Kidney capillary endothelial cell (primary cell): ENCODE measurements at regions not wholly inside any gene's neighbourhood (a gene's known extent, or its start where the extent isn't known, plus 50 kb on each side); places are given as distances from the start of the nearest gene placed in this dataset.

ENCODE experiments used
- DNase-seq: peaks from one replicate; pipeline ENCODE4 v3.0.0-alpha.2; 2018; ENCODE audit warnings: low spot score

DNA sequence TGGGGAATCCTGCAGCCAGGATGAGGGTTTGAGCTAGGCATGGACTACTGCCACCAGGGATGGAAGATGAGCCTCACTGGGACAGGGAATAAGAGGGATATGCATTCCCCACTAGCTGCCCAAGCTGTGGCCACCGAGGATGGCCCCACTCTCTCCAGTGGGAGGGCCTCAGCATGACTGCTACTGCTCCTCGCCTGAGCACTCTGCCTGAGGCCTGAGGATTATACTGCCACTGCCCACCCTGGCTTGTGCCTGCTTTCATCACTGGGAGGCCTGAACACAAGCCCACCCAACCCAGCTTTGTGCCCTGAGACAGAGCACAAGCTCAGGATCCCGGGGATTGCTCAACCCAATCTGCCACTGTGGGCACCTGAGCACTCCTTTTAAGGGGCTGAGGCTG is 425.6 kb downstream of the RASEF start:
- DNase-seq = no peak

- DNase-seq = peak; percentile 37
These were observed 417.3 kb downstream of the RASEF start for GRCh38 chr9:82645600-82645999.

DNA sequence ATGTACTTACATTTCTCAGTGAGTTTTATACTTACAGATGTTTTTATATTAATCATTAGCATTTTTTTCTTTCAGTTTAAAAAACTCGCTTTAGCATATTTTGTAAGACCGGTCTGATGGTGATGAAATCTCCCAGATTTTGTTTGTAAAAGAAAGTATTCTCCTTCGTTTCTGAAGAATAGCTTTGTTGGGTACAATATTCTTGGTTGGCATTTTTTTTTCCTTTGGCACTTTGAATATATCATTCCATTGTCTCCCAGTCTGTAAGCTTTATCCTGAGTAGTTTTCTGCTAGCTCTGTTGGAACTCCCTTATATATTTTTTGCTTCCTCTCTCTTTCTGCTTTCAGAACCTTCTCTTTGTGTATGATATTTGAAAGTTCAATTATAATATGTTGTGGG is 412.6 kb downstream of the RASEF start:
- no peak for DNase-seq

DNA sequence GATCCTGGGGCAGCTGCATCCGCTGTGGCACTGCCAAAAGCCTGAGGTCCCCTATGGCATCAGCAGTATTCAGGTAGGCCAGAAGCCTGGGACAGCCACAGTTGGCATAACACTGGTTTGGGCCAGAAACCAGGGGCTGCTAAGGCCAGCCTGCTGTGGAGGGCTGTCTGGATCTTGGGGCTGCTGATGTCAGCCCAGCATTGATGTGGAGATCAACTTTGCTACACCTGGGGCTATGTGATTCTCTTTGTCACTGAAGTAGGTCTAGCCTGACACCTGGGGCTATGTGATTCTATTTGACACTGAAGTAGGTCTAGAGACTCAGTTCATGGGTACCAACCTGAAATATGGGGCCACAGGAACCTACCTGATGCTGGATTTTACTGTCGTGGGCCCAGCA is 411.5 kb downstream of the RASEF start:
- DNase-seq = no peak

DNA sequence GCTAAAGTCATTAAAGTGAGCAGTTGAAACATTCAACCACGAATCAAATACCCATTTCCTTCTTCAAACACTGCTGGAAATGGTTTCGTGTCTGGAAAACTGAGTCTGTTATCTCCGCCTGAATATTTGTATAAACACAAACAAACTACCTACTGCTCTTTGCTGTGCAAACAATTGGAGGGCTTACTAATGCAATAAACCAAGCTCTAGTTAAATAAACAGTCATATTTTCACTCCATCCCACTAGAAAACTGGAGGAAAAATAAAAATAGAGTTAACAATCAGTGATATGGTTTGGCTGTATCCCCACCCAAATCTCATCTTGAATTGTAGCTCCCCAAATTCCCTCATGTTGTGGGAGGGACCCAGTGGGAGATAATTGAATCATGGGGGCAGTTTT is 397.6 kb downstream of the RASEF start:
- no peak for DNase-seq

- DNase-seq = no peak
These were observed 394.2 kb downstream of the RASEF start for GRCh38 chr9:82668689-82669199.

DNA sequence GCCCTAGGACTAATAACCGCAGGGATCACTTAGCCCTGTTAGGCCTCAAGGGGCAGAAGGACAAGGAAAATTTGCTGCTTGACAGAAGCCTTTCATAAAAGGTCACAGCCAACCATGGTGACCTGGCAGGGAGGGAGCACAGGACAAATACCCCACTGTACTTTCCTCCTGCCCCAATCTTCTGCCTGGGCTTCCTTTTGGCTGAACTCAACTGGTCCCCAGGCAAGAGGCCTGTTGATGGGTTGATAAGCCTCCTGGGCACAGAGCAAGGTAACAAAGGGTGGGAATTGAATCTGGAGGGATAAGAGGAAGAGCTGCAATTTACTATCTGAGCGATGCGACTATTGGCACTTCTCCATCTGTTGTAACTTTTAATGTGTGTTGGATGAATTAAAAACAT is 392.9 kb downstream of the RASEF start:
- no peak for DNase-seq

DNA sequence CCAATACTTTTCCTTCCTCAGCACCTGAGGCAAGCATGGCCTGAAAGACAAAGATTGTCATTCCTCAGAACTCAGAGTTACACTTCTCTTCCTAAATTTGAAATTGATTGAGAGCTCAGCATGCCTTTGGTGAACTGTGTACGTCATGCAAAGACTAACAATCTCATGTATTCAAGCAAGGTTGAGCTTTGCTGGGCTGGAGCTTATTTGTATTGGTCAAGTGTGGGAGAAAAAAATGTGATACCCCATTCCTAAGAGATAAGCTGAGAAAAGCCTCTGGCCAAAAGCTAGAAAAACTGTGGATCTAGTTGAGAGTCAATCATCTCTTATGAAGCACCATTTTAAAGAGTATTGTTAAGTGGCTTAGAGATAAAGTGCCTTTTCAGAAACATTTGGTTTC is 392.2 kb downstream of the RASEF start:
- no peak for DNase-seq

- DNase-seq = no peak
These were observed 389.7 kb downstream of the RASEF start for GRCh38 chr9:82673201-82673600.

- DNase-seq = no peak
These were observed 389.0 kb downstream of the RASEF start for GRCh38 chr9:82673919-82674318.

GRCh38 chr9:82675102-82675501 is 387.8 kb downstream of the RASEF start:
- no peak for DNase-seq

DNA sequence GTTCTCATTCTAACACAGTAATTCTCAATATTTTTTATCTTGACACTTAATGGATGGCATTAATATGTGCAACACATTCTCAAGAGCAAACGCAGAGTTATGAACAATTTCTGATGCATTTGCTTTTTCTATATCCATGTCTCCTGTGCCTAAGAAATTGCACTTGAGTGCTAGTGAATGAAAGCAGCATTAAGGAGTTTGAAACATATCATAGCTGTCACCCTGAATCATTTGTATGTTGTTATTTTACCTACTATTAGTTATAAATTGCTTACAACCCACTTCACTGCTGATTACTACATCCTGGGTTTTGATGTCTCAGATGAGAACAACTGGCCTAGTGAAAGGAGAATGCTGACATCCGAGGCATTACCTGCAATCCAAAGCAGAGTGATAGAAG is 387.3 kb downstream of the RASEF start:
- DNase-seq = no peak

- DNase-seq = no peak
These were observed 385.9 kb downstream of the RASEF start for GRCh38 chr9:82677086-82677485.

DNA sequence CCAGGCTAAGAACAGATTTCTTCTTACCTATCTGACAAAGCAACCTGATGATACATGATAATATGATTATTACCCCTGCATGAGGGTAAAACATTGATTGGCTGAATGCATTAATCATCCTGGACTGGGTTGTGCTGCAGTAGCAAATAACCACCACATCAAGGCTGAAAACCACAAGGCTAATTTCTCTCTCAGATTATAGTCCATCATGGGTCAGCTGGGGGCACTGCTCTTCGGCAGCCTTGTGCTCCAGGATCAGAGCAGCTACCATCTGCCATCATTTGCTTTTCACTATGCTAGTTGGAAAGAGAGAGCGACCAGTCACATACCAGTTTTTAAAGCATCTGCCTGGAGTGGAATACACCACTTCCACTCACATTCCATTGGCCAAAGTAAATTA is 383.5 kb downstream of the RASEF start:
- no peak for DNase-seq

GRCh38 chr9:82680179-82680935 is 382.6 kb downstream of the RASEF start:
- DNase-seq = no peak

- no peak for DNase-seq
These were observed 381.1 kb downstream of the RASEF start for GRCh38 chr9:82681809-82682208.

- no peak for DNase-seq
These were observed 380.5 kb downstream of the RASEF start for GRCh38 chr9:82682431-82682830.

- DNase-seq = no peak
These were observed 367.2 kb downstream of the RASEF start for GRCh38 chr9:82695704-82696103.

- DNase-seq = no peak
These were observed 356.2 kb downstream of the RASEF start for GRCh38 chr9:82706786-82707185.

- DNase-seq = no peak
These were observed 346.1 kb downstream of the RASEF start for GRCh38 chr9:82716821-82717220.

DNA sequence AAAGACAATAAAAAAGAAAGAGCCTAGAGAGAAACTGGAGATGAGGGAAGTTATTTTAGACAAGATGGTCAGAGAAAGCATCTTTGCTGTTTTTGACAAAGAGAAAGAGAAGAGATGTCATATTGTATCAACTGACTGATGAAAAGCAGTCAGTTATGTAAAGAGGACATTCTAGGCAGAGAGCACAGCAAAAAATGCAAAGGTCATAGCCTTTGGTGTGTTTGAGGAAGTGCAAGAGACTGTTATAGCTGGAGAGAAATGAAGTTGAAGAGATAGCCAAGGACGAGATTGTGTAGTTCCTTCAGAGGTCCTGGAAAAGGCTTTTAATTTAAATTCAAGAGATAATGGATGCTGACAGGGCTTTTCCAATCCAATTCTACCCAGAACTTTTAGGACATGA is 342.4 kb downstream of the RASEF start:
- DNase-seq = no peak

DNA sequence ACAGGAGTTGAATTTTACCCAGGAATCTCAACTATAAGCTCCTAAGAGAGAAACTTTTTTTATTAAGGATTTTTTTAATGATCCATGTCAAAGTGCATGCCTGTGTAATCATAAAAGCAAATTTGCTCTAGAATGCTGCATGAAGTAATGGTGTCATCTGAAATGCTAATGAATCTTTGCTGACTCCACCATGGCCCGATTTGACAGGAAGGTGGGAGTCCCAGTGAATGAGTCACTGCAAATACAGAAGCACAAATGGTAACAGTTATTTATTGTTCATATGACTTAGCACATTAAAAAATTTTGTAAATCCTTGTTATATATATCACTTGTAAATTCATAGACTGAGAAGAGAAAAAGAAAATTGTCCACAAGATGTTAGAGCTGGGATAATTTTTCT is 341.3 kb downstream of the RASEF start:
- DNase-seq = peak; percentile 21

DNA sequence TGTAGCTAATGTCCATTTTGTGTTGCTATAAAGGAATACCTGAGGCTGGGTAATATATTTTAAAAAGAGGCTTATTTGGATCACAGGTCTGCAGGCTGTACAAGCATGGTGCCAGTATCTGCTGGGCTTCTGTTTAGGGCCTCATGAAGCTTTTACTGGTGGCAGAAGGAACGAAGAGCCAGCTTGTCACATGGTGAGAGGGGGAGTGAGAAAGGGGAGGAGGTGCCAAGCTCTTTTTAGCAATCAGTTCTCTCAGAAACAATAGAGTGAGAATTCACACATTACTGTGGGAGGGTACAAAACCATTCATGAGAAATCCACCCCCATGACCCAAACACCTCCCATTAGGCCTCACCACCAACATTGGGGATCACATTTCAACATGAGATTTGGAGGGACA is 340.9 kb downstream of the RASEF start:
- DNase-seq = no peak

DNA sequence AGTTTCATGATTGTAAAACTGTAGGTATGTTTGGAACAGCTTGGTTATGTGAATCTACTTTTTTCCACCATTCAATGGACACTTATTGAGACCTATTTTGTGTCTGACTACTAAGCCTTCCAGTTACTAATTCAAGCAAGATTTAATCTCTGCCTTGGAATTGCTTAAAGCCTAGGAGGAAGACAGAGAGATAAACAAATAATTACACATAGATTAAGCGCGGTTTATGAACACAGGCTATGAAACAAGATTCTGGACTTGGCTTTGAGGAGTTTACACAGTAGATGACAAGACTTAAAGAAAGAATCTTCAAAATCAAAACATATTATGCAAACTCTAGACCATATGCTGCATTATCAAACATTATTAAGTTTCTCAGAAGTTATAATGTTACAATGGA is 340.4 kb downstream of the RASEF start:
- DNase-seq = no peak
